Heart left ventricle (tissue), 16 donors: ENCODE measurements at regions not wholly inside any gene's neighbourhood (a gene's known extent, or its start where the extent isn't known, plus 50 kb on each side); places are given as distances from the start of the nearest gene placed in this dataset.

Experiments
- ATAC-seq, 4 donors: fragments of 200-7000 bp; cut with Tn5 transposase; one replicate each; pipeline ENCODE4 v1.9.1; 2020 to 2022; ENCODE audit warnings: moderate library complexity in 4 of 4, mild to moderate bottlenecking in 3 of 4, moderate number of reproducible peaks in 1 of 4
- DNase-seq, 5 donors: peaks; one replicate each; pipeline ENCODE4 v3.0.0-alpha.2; 2020
- H3K27ac ChIP-seq, 12 donors: fragments of 200-600 bp; sonication (generic) in 4 of 12; one replicate each; pipeline versions ENCODE4 v1.5.0 to v1.8.0; 2016 to 2022; ENCODE audit warnings: mild to moderate bottlenecking in 2 of 12
- H3K27me3 ChIP-seq, 9 donors: fragments of 200-600 bp; sonication (generic) in 2 of 9; one replicate each; pipeline versions ENCODE4 v1.5.1 to v1.8.0; 2016 to 2022; ENCODE audit warnings: mild to moderate bottlenecking in 3 of 9
- H3K36me3 ChIP-seq, 9 donors: fragments of 200-600 bp; sonication (generic) in 2 of 9; one replicate each; pipeline versions ENCODE4 v1.5.0 to v1.8.0; 2018 to 2022; ENCODE audit warnings: mild to moderate bottlenecking in 2 of 9
- H3K4me1 ChIP-seq, 12 donors: fragments of 200-600 bp; sonication (generic) in 4 of 12; one replicate each; pipeline versions ENCODE4 v1.5.0 to v1.8.0; 2016 to 2022; ENCODE audit warnings: mild to moderate bottlenecking in 3 of 12
- H3K4me3 ChIP-seq, 12 donors: fragments of 200-600 bp; sonication (generic) in 4 of 12; one replicate each; pipeline versions ENCODE4 v1.5.0 to v1.8.0; 2017 to 2022; ENCODE audit warnings: mild to moderate bottlenecking in 9 of 12, moderate library complexity in 4 of 12
- H3K9me3 ChIP-seq, 12 donors: fragments of 200-600 bp; sonication (generic) in 4 of 12; one replicate each; pipeline versions ENCODE4 v1.5.0 to v1.8.0; 2016 to 2022; ENCODE audit warnings: mild to moderate bottlenecking in 1 of 12
- POLR2A ChIP-seq, 2 donors: fragments of 450-650 bp; IDR thresholded peaks; one replicate each; pipeline ENCODE4 v1.6.1; 2017; ENCODE audit warnings: antibody characterized with exemption in 2 of 2, mild to moderate bottlenecking in 2 of 2, moderate library complexity in 2 of 2
- WGBS, 4 donors: extraction: QIAGEN DNeasy Blood & Tissue Kit in 2 of 4; methylation state at CpG; one replicate each; pipeline versions ENCODE4 v1.1.5 to v1.1.7; 2013 to 2018; 5-methylcytosine and 5-hydroxymethylcytosine counted together
- intact Hi-C, 10 donors: fragments of 100-400 bp; cut with DNase I; formaldehyde crosslinking; loops; one replicate each; pipeline versions ENCODE4 v1.11.1 to v1.14.2; 2022
- TF ChIP-seq, protein P1 (sequence below), 12 donors: fragments of 200-600 bp; sonication (generic) in 4 of 12; IDR thresholded peaks; one replicate each; pipeline versions ENCODE4 v1.5.0 to v1.8.0; 2018 to 2022; ENCODE audit warnings: antibody characterized with exemption in 12 of 12, mild to moderate bottlenecking in 5 of 12
- donor health status: ischemic (EF 13 %, LVEDD 7.1; RV severe dilation, severe dysfunction).
- donor health status: healthy with polysubstance abuse.
- donor health status: DM: no; HTN: yes; CAD: no.
- donor health status: DM: no; HTN: no; CAD: no.
- donor health status: ischemic (EF 25% LVEDD 6.9; RV normal size, moderate dysfunction).
- donor health status: ischemic (EF 25% LVEDD 5.7; RV mildly dilated, moderate dysfunction).
- donor health status: healthy.
- donor health status: DM: yes; HTN: yes; CAD: no.
- donor health status: ischemic (EF 35%, LVEDD 5.7; RV mildly dilated, moderate dysfunction).
- donor health status: nonischemic (EF 11% LVEDD 7.7; RV severe dilation, severe dysfunction).
- donor health status: DM: yes; HTN: yes; CAD: no.
- donor health status: PGD.
- donor health status: ischemic (EF 29% LVEDD 5.4; RV normal size, mild dysfunction).
- donor health status: nonischemic (EF 23%, LVEDD 6.1; RV moderate dilation, normal function).

DNA sequence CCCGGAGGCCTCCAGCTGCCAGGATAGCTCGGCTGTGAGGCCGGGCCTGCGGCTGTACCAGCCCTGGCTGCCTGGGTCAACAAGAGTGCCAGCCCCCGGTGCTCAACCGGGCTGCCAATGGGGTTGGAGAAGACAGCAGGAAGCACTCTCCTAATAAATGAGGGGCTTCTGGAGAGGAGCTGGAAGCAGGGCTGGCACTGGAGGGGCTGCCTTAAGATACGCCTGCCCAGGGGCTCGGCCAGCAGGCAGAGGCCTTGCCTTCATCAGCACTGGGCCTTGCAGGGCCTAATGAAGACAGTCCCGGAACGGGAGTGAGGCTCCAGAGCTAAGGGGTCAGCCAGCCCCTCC lies 73.6 kb downstream of the TEX51 start:
- peak overlapping the region in 9 of 12 donors; percentile 24 to 61 (median 53) for H3K4me3 ChIP-seq
- no peaks in the 10 kb centered on the region for H3K9me3 ChIP-seq
- peaks cover 0 to 36% (median 7%) of the 10 kb centered on the region in 9 donors for H3K27me3 ChIP-seq
- peak overlapping the region in 1 of 12 donors; percentile 35 for H3K27ac ChIP-seq
- peaks cover 0 to 14% (median 5%) of the 10 kb centered on the region in 12 donors for H3K4me1 ChIP-seq
- no peak for DNase-seq
- intact Hi-C loops = loop anchor here in 6 of 10 donors (5.0 to 10.0 kb wide), 5 partner anchors 447 to 1227 kb away; no protein-coding TSS in a partner anchor
- no peaks in the 10 kb centered on the region for H3K36me3 ChIP-seq
- no peak for TF ChIP-seq POLR2A (IDR thresholded peaks at IDR 0.05)
- TF ChIP-seq, protein P1, sequence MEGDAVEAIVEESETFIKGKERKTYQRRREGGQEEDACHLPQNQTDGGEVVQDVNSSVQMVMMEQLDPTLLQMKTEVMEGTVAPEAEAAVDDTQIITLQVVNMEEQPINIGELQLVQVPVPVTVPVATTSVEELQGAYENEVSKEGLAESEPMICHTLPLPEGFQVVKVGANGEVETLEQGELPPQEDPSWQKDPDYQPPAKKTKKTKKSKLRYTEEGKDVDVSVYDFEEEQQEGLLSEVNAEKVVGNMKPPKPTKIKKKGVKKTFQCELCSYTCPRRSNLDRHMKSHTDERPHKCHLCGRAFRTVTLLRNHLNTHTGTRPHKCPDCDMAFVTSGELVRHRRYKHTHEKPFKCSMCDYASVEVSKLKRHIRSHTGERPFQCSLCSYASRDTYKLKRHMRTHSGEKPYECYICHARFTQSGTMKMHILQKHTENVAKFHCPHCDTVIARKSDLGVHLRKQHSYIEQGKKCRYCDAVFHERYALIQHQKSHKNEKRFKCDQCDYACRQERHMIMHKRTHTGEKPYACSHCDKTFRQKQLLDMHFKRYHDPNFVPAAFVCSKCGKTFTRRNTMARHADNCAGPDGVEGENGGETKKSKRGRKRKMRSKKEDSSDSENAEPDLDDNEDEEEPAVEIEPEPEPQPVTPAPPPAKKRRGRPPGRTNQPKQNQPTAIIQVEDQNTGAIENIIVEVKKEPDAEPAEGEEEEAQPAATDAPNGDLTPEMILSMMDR (IDR thresholded peaks at IDR 0.05) = peak in 3 of 12 donors; percentile 7 to 38 (median 11)
- peak in 1 of 4 donors; percentile 3 for ATAC-seq
- 25 to 29% (median 26%) methylated on average over 9 to 10 of the region's 10 CpGs for WGBS, 4 donors

DNA sequence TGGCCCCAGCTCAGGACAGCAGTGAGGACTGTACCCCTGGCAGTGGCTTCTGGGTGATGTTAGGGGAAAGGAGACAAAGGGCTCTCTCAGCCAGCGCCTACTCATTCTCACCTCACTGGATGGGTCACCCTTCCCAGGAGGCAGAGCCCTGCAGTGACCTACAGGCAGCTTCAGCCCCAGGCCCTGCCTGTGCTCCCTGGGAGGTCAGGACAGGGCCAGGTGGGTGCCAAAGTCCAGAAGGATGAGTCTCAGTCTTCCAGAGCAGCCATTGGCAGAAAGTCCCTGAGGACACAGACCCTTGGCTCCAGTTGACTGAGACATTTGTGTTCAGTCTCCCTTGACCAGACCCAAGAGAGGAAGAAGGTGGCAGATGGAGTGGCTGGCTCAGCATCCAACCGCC lies 75.1 kb downstream of the TEX51 start:
- TF ChIP-seq, protein P1 (IDR thresholded peaks at IDR 0.05) = no peak
- no peak for TF ChIP-seq POLR2A (IDR thresholded peaks at IDR 0.05)
- no peaks in the 10 kb centered on the region for H3K36me3 ChIP-seq
- H3K4me1 ChIP-seq = peaks cover 0 to 14% (median 5%) of the 10 kb centered on the region in 12 donors
- ATAC-seq (no peak), DNase-seq (no peak)
- H3K27ac ChIP-seq = no peak overlapping the region
- H3K9me3 ChIP-seq = no peaks in the 10 kb centered on the region
- H3K4me3 ChIP-seq = no peak overlapping the region
- intact Hi-C loops = loop anchor here in 6 of 10 donors (5.0 to 10.0 kb wide), 5 partner anchors 449 to 1229 kb away; no protein-coding TSS in a partner anchor
- 91 to 100% (median 96%) methylated on average over 1 to 2 of the region's 2 CpGs for WGBS, 4 donors
- peaks cover 0 to 32% (median 7%) of the 10 kb centered on the region in 9 donors for H3K27me3 ChIP-seq

DNA sequence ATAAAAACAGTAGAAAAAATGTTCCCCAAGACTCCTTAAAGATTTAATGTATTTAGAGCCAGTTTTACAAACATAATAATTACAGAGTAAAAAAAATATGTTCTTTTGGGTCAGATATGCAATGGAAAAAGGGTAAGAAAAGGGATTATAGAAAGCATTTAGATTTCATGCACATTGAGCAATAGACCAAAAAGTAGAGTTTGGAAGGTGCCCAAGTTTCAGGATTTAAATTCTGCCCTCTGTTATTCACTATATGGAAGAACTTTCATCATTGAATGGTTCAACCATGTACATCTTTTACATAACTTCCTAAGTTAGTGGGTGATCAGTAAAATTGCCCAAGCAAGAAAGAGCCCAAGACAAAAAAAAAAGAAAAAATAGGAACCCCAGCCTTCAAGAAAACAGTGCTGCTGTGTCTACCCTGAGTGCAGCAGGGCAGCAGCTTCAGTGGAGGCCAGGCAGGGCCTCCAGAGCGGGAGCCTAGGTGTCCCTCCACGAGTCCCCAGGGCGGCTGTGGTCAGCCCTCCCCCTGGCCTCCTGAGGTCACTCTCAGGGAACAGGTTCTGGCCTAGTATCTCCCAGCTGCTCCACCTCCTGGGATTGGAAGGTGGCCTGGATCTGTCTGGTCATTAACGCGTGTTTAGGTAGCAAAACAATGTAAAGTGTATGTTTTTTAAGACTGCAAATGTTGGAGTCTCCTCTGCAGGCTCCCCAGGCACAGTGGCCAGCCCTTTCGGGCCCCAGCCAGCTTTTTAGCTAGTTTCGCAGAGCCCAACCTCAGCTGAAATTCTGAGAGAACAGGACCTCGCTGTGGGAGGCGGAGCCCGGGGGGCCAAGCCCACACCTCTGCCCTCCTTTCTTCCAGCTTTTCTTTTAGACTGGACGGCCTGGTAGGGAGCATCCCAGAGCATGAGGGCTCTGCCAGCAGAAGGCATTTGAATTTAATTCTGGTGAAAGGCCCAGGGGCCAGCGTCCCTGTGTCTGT lies 77.3 kb downstream of the TEX51 start:
- H3K4me3 ChIP-seq = no peak overlapping the region
- TF ChIP-seq, protein P1 (IDR thresholded peaks at IDR 0.05) = no peak
- no peak for TF ChIP-seq POLR2A (IDR thresholded peaks at IDR 0.05)
- H3K27ac ChIP-seq = no peak overlapping the region
- H3K27me3 ChIP-seq = peaks cover 0 to 21% (median 4%) of the 10 kb centered on the region in 9 donors
- no peaks in the 10 kb centered on the region for H3K36me3 ChIP-seq
- ATAC-seq (no peak), DNase-seq (no peak)
- intact Hi-C loops = loop anchor here in 5 of 10 donors (10.0 kb wide), 3 partner anchors 451 to 1231 kb away; no protein-coding TSS in a partner anchor
- WGBS, 4 donors = 76 to 86% (median 84%) methylated on average over 12 of the region's 12 CpGs
- H3K9me3 ChIP-seq = no peaks in the 10 kb centered on the region
- H3K4me1 ChIP-seq = peaks cover 0 to 11% (median 5%) of the 10 kb centered on the region in 12 donors

DNA sequence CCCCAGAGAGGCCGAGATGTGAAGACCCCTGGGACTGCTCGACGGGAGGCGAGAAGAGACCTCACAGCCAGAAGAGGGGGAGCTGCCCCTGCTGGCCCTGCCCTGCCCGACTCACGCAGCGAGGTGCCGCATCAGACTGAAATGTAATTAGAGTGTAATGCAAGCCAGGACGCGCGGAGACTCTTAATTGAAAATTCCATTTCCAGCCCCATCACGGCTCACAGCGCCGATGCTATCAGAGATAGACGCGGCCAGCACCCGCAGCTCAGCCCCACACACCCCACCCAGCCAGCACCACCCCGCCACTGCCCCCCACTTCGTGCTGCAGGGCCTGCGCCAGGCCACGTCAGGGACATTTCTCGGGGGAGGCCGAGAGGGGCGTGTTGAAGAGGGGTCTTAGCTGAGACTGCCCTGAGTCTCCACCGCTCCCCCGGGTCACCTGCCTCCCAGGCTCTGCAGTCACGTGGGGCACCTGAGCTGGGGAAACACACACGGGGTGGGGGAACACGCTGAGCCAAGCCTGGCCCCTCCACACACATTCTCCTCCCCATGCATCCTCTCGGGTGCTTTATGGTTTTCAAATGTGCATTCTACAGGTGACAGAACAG lies 78.1 kb downstream of the TEX51 start:
- Histone ChIP-seq H3K4me1 (peaks cover 0 to 6% (median 4%) of the 10 kb centered on the region in 12 donors), H3K27ac (no peak overlapping the region), H3K4me3 (no peak overlapping the region), H3K36me3 (no peaks in the 10 kb centered on the region), H3K9me3 (no peaks in the 10 kb centered on the region), H3K27me3 (peaks cover 0 to 16% (median 0%) of the 10 kb centered on the region in 9 donors)
- TF ChIP-seq, protein P1 (IDR thresholded peaks at IDR 0.05) = no peak
- TF ChIP-seq POLR2A (IDR thresholded peaks at IDR 0.05) = no peak
- ATAC-seq (no peak), DNase-seq (no peak)
- intact Hi-C loops = loop anchor here in 5 of 10 donors (10.0 kb wide), 3 partner anchors 452 to 1232 kb away; no protein-coding TSS in a partner anchor
- WGBS, 4 donors = 87 to 89% (median 88%) methylated on average over 30 of the region's 30 CpGs
